Fibroblast of lung (primary cell): ENCODE measurements at regions not wholly inside any gene's neighbourhood (a gene's known extent, or its start where the extent isn't known, plus 50 kb on each side); places are given as distances from the start of the nearest gene placed in this dataset.

Source experiments
- CTCF ChIP-seq, 2 donors: IDR thresholded peaks in 1 of 2; conservative IDR thresholded peaks in 1 of 2; 1 replicate in 1 of 2; 2 replicates in 1 of 2; pipeline ENCODE4 v1.5.1; 2011 to 2012; ENCODE audit warnings: low read length in 2 of 2, control low read depth in 1 of 2, inconsistent platforms in 1 of 2, low read depth in 1 of 2, mild to moderate bottlenecking in 1 of 2
- EZH2 ChIP-seq: IDR thresholded peaks from 2 replicates; pipeline ENCODE4 v1.5.1; 2012; ENCODE audit warnings: low read length, control low read depth, mild to moderate bottlenecking; ENCODE audit errors: missing control alignments

- TF ChIP-seq CTCF (conservative IDR thresholded peaks at IDR 0.05 in 1 of 2, IDR thresholded peaks at IDR 0.05 in 1 of 2; ENCODE audit: low read depth in 1 of 2, low read length in 2 of 2), result no peak
- TF ChIP-seq EZH2, result no peak
Measured at GRCh38 chr4:104593019-104593418, 98.3 kb upstream of the CXXC4 start.
